IMR-90 (cell line): ENCODE measurements at regions not wholly inside any gene's neighbourhood (a gene's known extent, or its start where the extent isn't known, plus 50 kb on each side); places are given as distances from the start of the nearest gene placed in this dataset.

Source experiments
- ATAC-seq: fragments of 200-7000 bp; cut with Tn5 transposase; 2 replicates; pipeline ENCODE4 v1.9.1; 2020; ENCODE audit warnings: low read depth, mild to moderate bottlenecking, moderate library complexity
- BruUV-seq: library from RNA; stranded (reverse); fragments of 400-500 nt; replicated peaks from 2 replicates; lab custom pipeline; 2021; lab: Mats Ljungman, UMichigan
- CTCF ChIA-PET: fragments of 300-600 bp; formaldehyde crosslinking; extraction: SDS; loops from one replicate; lab custom pipeline; 2021; ENCODE audit warnings: antibody characterized with exemption; lab: Yijun Ruan, JAX
- POLR2A ChIA-PET: fragments of 300-600 bp; sonication (Branson Sonifier 250); formaldehyde crosslinking; loops from one replicate; lab custom pipeline; 2022; ENCODE audit warnings: antibody characterized with exemption; ENCODE audit not compliant: unreplicated experiment; lab: Charles Lee
- DNase-seq: peaks from one replicate; pipeline ENCODE4 v3.0.0; 2013
- H2AFZ ChIP-seq: replicated peaks from 2 replicates; pipeline ENCODE3; 2013; ENCODE audit warnings: low read length, mild to moderate bottlenecking; ENCODE audit not compliant: poor library complexity
- H2AK5ac ChIP-seq: 2 replicates; pipeline ENCODE4 v1.6.1; 2013; ENCODE audit warnings: low read depth, low read length, inconsistent platforms
- H2AK9ac ChIP-seq: replicated peaks from 2 replicates; pipeline ENCODE3; 2013; ENCODE audit warnings: mild to moderate bottlenecking, low read depth, low read length, moderate library complexity; ENCODE audit not compliant: poor library complexity
- H2BK120ac ChIP-seq: 2 replicates; pipeline ENCODE4 v1.6.1; 2013; ENCODE audit warnings: low read depth, low read length, inconsistent platforms
- H2BK15ac ChIP-seq: 3 replicates; pipeline ENCODE4 v1.6.1; 2013; ENCODE audit warnings: low read depth, low read length, inconsistent platforms
- H2BK20ac ChIP-seq: 2 replicates; pipeline ENCODE4 v1.6.1; 2013; ENCODE audit warnings: low read depth, mild to moderate bottlenecking, inconsistent platforms, low read length, moderate library complexity
- H2BK5ac ChIP-seq: 2 replicates; pipeline ENCODE4 v1.6.1; 2013; ENCODE audit warnings: mild to moderate bottlenecking, low read depth, low read length, inconsistent platforms; ENCODE audit not compliant: poor library complexity, severe bottlenecking
- H3K14ac ChIP-seq: replicated peaks from 2 replicates; pipeline ENCODE4 v1.6.1; 2013; ENCODE audit warnings: low read depth, low read length, inconsistent platforms
- H3K18ac ChIP-seq: 2 replicates; pipeline ENCODE4 v1.6.1; 2013; ENCODE audit warnings: low read depth, low read length, control low read depth
- H3K23ac ChIP-seq: 2 replicates; pipeline ENCODE4 v1.6.1; 2013; ENCODE audit warnings: low read depth, low read length, inconsistent platforms
- H3K27ac ChIP-seq: 2 replicates; pipeline ENCODE4 v1.5.1; 2013; ENCODE audit warnings: mild to moderate bottlenecking, control low read depth, low read length; ENCODE audit not compliant: insufficient read depth
- H3K27me3 ChIP-seq: 2 replicates; pipeline ENCODE4 v1.6.1; 2013; ENCODE audit warnings: low read length; ENCODE audit not compliant: control insufficient read depth, insufficient read depth
- H3K36me3 ChIP-seq: 2 replicates; pipeline ENCODE4 v1.6.1; 2013; ENCODE audit warnings: low read length, mixed read lengths; ENCODE audit not compliant: control insufficient read depth, insufficient read depth
- H3K4ac ChIP-seq: 2 replicates; pipeline ENCODE4 v1.6.1; 2013; ENCODE audit warnings: low read depth, low read length, inconsistent platforms
- H3K4me1 ChIP-seq: 2 replicates; pipeline ENCODE4 v1.6.1; 2013; ENCODE audit warnings: low read length, mixed read lengths; ENCODE audit not compliant: control insufficient read depth, insufficient read depth
- H3K4me2 ChIP-seq: 2 replicates; pipeline ENCODE4 v1.6.1; 2013; ENCODE audit warnings: low read depth, mild to moderate bottlenecking, control low read depth, low read length, moderate library complexity
- H3K4me3 ChIP-seq: 2 replicates; pipeline ENCODE4 v1.5.1; 2013; ENCODE audit warnings: low read depth, mild to moderate bottlenecking, control low read depth, low read length, moderate library complexity; ENCODE audit not compliant: insufficient read depth
- H3K56ac ChIP-seq: 2 replicates; pipeline ENCODE4 v1.6.1; 2013; ENCODE audit warnings: low read length, inconsistent platforms; ENCODE audit not compliant: insufficient read depth; ENCODE audit errors: extremely low read depth
- H3K79me1 ChIP-seq, 2 experiments: 2 replicates each; pipeline ENCODE4 v1.6.1; 2013; ENCODE audit warnings: low read length in 2 of 2, inconsistent platforms in 1 of 2, low read depth in 1 of 2
- H3K9ac ChIP-seq: 2 replicates; pipeline ENCODE4 v1.6.1; 2013; ENCODE audit warnings: low read depth, low read length, control low read depth
- H3K9me1 ChIP-seq: 2 replicates; pipeline ENCODE4 v1.6.1; 2013; ENCODE audit warnings: low read length, inconsistent platforms; ENCODE audit not compliant: insufficient read depth
- H3K9me3 ChIP-seq: 2 replicates; pipeline ENCODE4 v1.6.1; 2013; ENCODE audit warnings: low read length; ENCODE audit not compliant: control insufficient read depth, insufficient read depth
- H4K20me1 ChIP-seq: 2 replicates; pipeline ENCODE4 v1.6.1; 2013; ENCODE audit warnings: low read length, inconsistent platforms; ENCODE audit not compliant: insufficient read depth
- H4K5ac ChIP-seq: 2 replicates; pipeline ENCODE4 v1.6.1; 2013; ENCODE audit warnings: mild to moderate bottlenecking, low read depth, low read length, control low read depth
- H4K8ac ChIP-seq, 2 experiments: 2 replicates each; pipeline ENCODE4 v1.6.1; 2013; ENCODE audit warnings: low read depth in 2 of 2, low read length in 2 of 2, control low read depth in 1 of 2, inconsistent platforms in 1 of 2
- H4K91ac ChIP-seq: 2 replicates; pipeline ENCODE4 v1.6.1; 2013; ENCODE audit warnings: low read depth, low read length, inconsistent platforms; ENCODE audit not compliant: insufficient read depth
- BHLHE40 ChIP-seq: fragments of 150-350 bp; IDR thresholded peaks from 2 replicates; pipeline ENCODE4 v1.6.1; 2016; ENCODE audit warnings: mild to moderate bottlenecking, low read depth, low read length
- CEBPB ChIP-seq: IDR thresholded peaks from 2 replicates; pipeline ENCODE4 v1.6.1; 2012; ENCODE audit warnings: low read depth, low read length, improper control_type of control experiment
- CHD1 ChIP-seq: IDR thresholded peaks from 2 replicates; pipeline ENCODE4 v1.6.1; 2012; ENCODE audit warnings: low read depth, low read length, improper control_type of control experiment
- ELK1 ChIP-seq: fragments of 150-350 bp; IDR thresholded peaks from 2 replicates; pipeline ENCODE4 v1.6.1; 2016; ENCODE audit warnings: low read depth, mild to moderate bottlenecking, low read length, moderate library complexity, borderline replicate concordance
- FOS ChIP-seq: fragments of 150-350 bp; IDR thresholded peaks from 2 replicates; pipeline ENCODE4 v1.6.1; 2016; ENCODE audit warnings: low read depth, low read length
- MAFK ChIP-seq: IDR thresholded peaks from 2 replicates; pipeline ENCODE4 v1.6.1; 2012; ENCODE audit warnings: low read depth, low read length, improper control_type of control experiment
- MAZ ChIP-seq: IDR thresholded peaks from 2 replicates; pipeline ENCODE4 v1.6.1; 2012; ENCODE audit warnings: low read depth, mild to moderate bottlenecking, low read length, improper control_type of control experiment, moderate library complexity, borderline replicate concordance
- MXI1 ChIP-seq: IDR thresholded peaks from 2 replicates; pipeline ENCODE4 v1.6.1; 2012; ENCODE audit warnings: low read depth, mild to moderate bottlenecking, low read length, moderate library complexity, borderline replicate concordance
- NFE2L2 ChIP-seq: fragments of 150-350 bp; IDR thresholded peaks from 2 replicates; pipeline ENCODE4 v1.6.1; 2016; ENCODE audit warnings: low read depth, mild to moderate bottlenecking, low read length
- POLR2A ChIP-seq: IDR thresholded peaks from 2 replicates; pipeline ENCODE4 v1.6.1; 2012; ENCODE audit warnings: mild to moderate bottlenecking, low read depth, low read length
- RAD21 ChIP-seq: IDR thresholded peaks from 2 replicates; pipeline ENCODE4 v1.6.1; 2012; ENCODE audit warnings: low read length, improper control_type of control experiment
- RCOR1 ChIP-seq: IDR thresholded peaks from 2 replicates; pipeline ENCODE4 v1.6.1; 2012; ENCODE audit warnings: mild to moderate bottlenecking, low read length, improper control_type of control experiment; ENCODE audit not compliant: insufficient replicate concordance
- RFX5 ChIP-seq: IDR thresholded peaks from 2 replicates; pipeline ENCODE4 v1.8.0; 2012; ENCODE audit warnings: low read depth, mild to moderate bottlenecking, low read length, moderate library complexity
- SMC3 ChIP-seq: fragments of 150-350 bp; IDR thresholded peaks from 2 replicates; pipeline ENCODE4 v1.6.1; 2016; ENCODE audit warnings: low read depth, mild to moderate bottlenecking, antibody characterized with exemption, low read length, moderate library complexity
- USF2 ChIP-seq: fragments of 150-350 bp; IDR thresholded peaks from 2 replicates; pipeline ENCODE4 v1.6.1; 2017; ENCODE audit warnings: mild to moderate bottlenecking, antibody characterized with exemption, low read length, low read depth
- WGBS, 2 experiments: methylation state at CpG; one replicate each; pipeline versions ENCODE4 v1.1.5 to v1.1.7; 2013; ENCODE audit warnings: missing lambda C conversion rate in 2 of 2; ENCODE audit not compliant: insufficient read length in 1 of 2; ENCODE audit errors: extremely low coverage in 2 of 2; 5-methylcytosine and 5-hydroxymethylcytosine counted together
- dilution Hi-C: fragments of 300-500 bp; cut with HindIII; formaldehyde crosslinking; loops from one replicate; pipeline ENCODE4 v1.14.3; 2018; ENCODE audit warnings: low sequenced_read_pairs; ENCODE audit not compliant: unreplicated experiment
- in situ Hi-C: fragments of 300-500 bp; cut with MboI; formaldehyde crosslinking; loops from 3 replicates; pipeline ENCODE4 v1.14.3; 2019; ENCODE audit warnings: low sequenced_read_pairs, inconsistent platforms, mixed read lengths
- intact Hi-C: fragments of 100-400 bp; cut with micrococcal nuclease; formaldehyde crosslinking; loops from 2 replicates; pipeline ENCODE4 v1.10.0; 2022
- TF ChIP-seq, protein P1 (sequence below): conservative IDR thresholded peaks from 2 replicates; pipeline ENCODE4 v1.5.1; 2012; ENCODE audit warnings: mild to moderate bottlenecking, low read depth, low read length, improper control_type of control experiment

GRCh38 chr1:30108186-30108585 lies 615.2 kb downstream of the MATN1 start:
- H3K9ac ChIP-seq = no peak overlapping the region
- H3K4me2 ChIP-seq = no peak overlapping the region
- H3K4ac ChIP-seq = no peak overlapping the region
- H2BK20ac ChIP-seq = no peak overlapping the region
- no peak overlapping the region for H4K8ac ChIP-seq
- H4K5ac ChIP-seq = no peak overlapping the region
- no peaks in the 10 kb centered on the region for H3K4me1 ChIP-seq
- H3K9me1 ChIP-seq = no peaks in the 10 kb centered on the region
- no peak overlapping the region for H3K27ac ChIP-seq
- DNase-seq (no peak), ATAC-seq (no peak)
- H3K56ac ChIP-seq = no peak overlapping the region
- no peaks in the 10 kb centered on the region for H4K20me1 ChIP-seq
- H3K27me3 ChIP-seq = peaks cover 19% of the 10 kb centered on the region
- ChIA-PET POLR2A (no interaction called here), CTCF (no interaction called here)
- H2AFZ ChIP-seq = no peak overlapping the region
- H4K91ac ChIP-seq = no peak overlapping the region
- no peaks in the 10 kb centered on the region for H3K36me3 ChIP-seq
- H2AK9ac ChIP-seq = no peak overlapping the region
- no peak overlapping the region for H2BK15ac ChIP-seq
- WGBS, 2 experiments = 17% methylated on average over 1 of the region's 4 CpGs; no CpG with 5 or more reads in 1 of the 2 experiments
- no peak overlapping the region for H3K23ac ChIP-seq
- no peaks in the 10 kb centered on the region for H3K79me1 ChIP-seq
- dilution Hi-C loops = no loop called here
- H2AK5ac ChIP-seq = no peak overlapping the region
- in situ Hi-C loops = loop anchor here (25.0 kb wide), 1 partner anchor 596 kb away; no protein-coding TSS in a partner anchor
- BruUV-seq = no TSS peak
- H2BK120ac ChIP-seq = no peak overlapping the region
- no peak overlapping the region for H3K4me3 ChIP-seq
- no peak overlapping the region for H3K14ac ChIP-seq
- no peak for TF ChIP-seq USF2
- TF ChIP-seq MAFK = no peak
- no peak for TF ChIP-seq RCOR1
- TF ChIP-seq CEBPB = no peak
- TF ChIP-seq CHD1 = no peak
- TF ChIP-seq NFE2L2 = no peak
- TF ChIP-seq ELK1 = no peak
- TF ChIP-seq BHLHE40 = no peak
- TF ChIP-seq FOS = no peak
- TF ChIP-seq RAD21 = no peak
- TF ChIP-seq MAZ = no peak
- TF ChIP-seq POLR2A = no peak
- no peak for TF ChIP-seq MXI1
- TF ChIP-seq SMC3 = no peak
- TF ChIP-seq, protein P1, sequence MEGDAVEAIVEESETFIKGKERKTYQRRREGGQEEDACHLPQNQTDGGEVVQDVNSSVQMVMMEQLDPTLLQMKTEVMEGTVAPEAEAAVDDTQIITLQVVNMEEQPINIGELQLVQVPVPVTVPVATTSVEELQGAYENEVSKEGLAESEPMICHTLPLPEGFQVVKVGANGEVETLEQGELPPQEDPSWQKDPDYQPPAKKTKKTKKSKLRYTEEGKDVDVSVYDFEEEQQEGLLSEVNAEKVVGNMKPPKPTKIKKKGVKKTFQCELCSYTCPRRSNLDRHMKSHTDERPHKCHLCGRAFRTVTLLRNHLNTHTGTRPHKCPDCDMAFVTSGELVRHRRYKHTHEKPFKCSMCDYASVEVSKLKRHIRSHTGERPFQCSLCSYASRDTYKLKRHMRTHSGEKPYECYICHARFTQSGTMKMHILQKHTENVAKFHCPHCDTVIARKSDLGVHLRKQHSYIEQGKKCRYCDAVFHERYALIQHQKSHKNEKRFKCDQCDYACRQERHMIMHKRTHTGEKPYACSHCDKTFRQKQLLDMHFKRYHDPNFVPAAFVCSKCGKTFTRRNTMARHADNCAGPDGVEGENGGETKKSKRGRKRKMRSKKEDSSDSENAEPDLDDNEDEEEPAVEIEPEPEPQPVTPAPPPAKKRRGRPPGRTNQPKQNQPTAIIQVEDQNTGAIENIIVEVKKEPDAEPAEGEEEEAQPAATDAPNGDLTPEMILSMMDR = no peak
- TF ChIP-seq RFX5 = no peak
- no peak overlapping the region for H3K18ac ChIP-seq
- intact Hi-C loops = loop anchor here (5.0 kb wide), 1 partner anchor 401 kb away; no protein-coding TSS in a partner anchor
- no peaks in the 10 kb centered on the region for H3K9me3 ChIP-seq
- H2BK5ac ChIP-seq = no peak overlapping the region
